ENCODE measurements at regions not wholly inside any gene's neighbourhood (a gene's known extent, or its start where the extent isn't known, plus 50 kb on each side); places are given as distances from the start of the nearest gene placed in this dataset.

DNA sequence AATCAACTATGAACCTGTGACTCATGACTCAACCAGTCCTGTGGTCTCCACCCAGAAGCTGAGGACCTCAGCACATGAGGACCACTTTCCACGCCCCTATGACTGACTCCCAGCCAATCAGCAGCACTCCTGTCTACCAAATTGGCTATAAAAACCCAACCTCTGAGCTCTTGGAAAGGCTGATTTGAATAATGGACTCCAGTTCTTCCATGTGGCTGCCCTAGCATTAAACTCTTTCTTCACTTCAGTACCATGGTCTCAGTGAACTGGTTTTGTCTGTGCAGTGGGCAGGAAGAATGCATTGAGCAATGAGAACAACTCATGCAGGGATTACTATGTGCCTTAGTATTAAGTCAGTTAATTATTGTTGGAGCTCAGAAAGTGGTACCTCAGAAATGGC is 78.3 kb downstream of the CMPK2 start:
- intact Hi-C loops (cut with micrococcal nuclease; ENCODE audit: unreplicated experiment): no loop called here
- BruUV-seq (replicated peaks): no TSS peak
- no peak for DNase-seq (ENCODE audit: low read depth, low spot score)
- Histone ChIP-seq H3K36me3 (ENCODE audit: control insufficient read depth, insufficient read depth, low read length) (no peaks in the 10 kb centered on the region), H3K4me3 (ENCODE audit: low read depth in 2 of 2, low read length in 2 of 2) (no peak overlapping the region), H3K4me1 (ENCODE audit: control insufficient read depth, insufficient read depth, low read length) (no peaks in the 10 kb centered on the region), H3K27me3 (ENCODE audit: control insufficient read depth, insufficient read depth, low read length) (no peaks in the 10 kb centered on the region), H3K9me3 (ENCODE audit: control insufficient read depth, insufficient read depth, low read depth, low read length) (no peaks in the 10 kb centered on the region), H3K27ac (ENCODE audit: low read length) (no peak overlapping the region)
- in situ Hi-C loops (cut with HindIII; ENCODE audit: low pct_unique_long_range_greater_than_20kb, low sequenced_read_pairs): no loop called here
- POLR2A ChIA-PET: no interaction called here
- CTCF ChIA-PET: no interaction called here
- no peak for ATAC-seq
- TF ChIP-seq, protein P1, sequence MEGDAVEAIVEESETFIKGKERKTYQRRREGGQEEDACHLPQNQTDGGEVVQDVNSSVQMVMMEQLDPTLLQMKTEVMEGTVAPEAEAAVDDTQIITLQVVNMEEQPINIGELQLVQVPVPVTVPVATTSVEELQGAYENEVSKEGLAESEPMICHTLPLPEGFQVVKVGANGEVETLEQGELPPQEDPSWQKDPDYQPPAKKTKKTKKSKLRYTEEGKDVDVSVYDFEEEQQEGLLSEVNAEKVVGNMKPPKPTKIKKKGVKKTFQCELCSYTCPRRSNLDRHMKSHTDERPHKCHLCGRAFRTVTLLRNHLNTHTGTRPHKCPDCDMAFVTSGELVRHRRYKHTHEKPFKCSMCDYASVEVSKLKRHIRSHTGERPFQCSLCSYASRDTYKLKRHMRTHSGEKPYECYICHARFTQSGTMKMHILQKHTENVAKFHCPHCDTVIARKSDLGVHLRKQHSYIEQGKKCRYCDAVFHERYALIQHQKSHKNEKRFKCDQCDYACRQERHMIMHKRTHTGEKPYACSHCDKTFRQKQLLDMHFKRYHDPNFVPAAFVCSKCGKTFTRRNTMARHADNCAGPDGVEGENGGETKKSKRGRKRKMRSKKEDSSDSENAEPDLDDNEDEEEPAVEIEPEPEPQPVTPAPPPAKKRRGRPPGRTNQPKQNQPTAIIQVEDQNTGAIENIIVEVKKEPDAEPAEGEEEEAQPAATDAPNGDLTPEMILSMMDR (IDR thresholded peaks at IDR 0.05): no peak
- TF ChIP-seq TCF7L2 (IDR thresholded peaks at IDR 0.05; ENCODE audit: low read depth, low read length) (no peak), POLR2AphosphoS5 (IDR thresholded peaks at IDR 0.05; ENCODE audit: low read depth, low read length) (no peak), SIN3A (IDR thresholded peaks at IDR 0.05; ENCODE audit: borderline replicate concordance, insufficient read depth, low read depth, low read length) (no peak)
- TF ChIP-seq, protein P2, sequence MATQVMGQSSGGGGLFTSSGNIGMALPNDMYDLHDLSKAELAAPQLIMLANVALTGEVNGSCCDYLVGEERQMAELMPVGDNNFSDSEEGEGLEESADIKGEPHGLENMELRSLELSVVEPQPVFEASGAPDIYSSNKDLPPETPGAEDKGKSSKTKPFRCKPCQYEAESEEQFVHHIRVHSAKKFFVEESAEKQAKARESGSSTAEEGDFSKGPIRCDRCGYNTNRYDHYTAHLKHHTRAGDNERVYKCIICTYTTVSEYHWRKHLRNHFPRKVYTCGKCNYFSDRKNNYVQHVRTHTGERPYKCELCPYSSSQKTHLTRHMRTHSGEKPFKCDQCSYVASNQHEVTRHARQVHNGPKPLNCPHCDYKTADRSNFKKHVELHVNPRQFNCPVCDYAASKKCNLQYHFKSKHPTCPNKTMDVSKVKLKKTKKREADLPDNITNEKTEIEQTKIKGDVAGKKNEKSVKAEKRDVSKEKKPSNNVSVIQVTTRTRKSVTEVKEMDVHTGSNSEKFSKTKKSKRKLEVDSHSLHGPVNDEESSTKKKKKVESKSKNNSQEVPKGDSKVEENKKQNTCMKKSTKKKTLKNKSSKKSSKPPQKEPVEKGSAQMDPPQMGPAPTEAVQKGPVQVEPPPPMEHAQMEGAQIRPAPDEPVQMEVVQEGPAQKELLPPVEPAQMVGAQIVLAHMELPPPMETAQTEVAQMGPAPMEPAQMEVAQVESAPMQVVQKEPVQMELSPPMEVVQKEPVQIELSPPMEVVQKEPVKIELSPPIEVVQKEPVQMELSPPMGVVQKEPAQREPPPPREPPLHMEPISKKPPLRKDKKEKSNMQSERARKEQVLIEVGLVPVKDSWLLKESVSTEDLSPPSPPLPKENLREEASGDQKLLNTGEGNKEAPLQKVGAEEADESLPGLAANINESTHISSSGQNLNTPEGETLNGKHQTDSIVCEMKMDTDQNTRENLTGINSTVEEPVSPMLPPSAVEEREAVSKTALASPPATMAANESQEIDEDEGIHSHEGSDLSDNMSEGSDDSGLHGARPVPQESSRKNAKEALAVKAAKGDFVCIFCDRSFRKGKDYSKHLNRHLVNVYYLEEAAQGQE (IDR thresholded peaks at IDR 0.05; ENCODE audit: insufficient read depth in 1 of 2, low read depth in 2 of 2, low read length in 1 of 2): no peak

DNA sequence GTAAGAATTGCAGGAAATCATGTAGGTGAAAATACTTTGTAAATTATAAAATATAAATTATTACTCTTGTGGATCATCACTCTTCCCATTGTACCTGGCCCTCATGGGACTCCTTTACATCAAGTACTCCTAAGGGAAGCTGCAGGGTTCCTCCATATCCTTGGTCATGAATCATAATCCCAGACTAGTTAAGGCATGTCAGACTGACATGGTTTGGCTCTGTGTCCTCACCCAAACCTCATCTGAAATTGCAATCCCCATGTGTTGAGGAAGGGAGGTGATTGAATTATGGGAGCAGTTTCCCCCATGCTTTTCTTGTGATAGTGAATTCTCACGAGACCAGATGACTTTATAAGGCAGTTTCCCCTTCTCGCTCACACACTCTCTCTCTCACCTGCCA is 77.1 kb downstream of the CMPK2 start:
- POLR2A ChIA-PET: no interaction called here
- no peak overlapping the region for H3K4me3 ChIP-seq (ENCODE audit: low read depth in 2 of 2, low read length in 2 of 2)
- no peaks in the 10 kb centered on the region for H3K27me3 ChIP-seq (ENCODE audit: control insufficient read depth, insufficient read depth, low read length)
- CTCF ChIA-PET: no interaction called here
- no peak for DNase-seq (ENCODE audit: low read depth, low spot score)
- H3K9me3 ChIP-seq (ENCODE audit: control insufficient read depth, insufficient read depth, low read depth, low read length): no peaks in the 10 kb centered on the region
- TF ChIP-seq SIN3A (IDR thresholded peaks at IDR 0.05; ENCODE audit: borderline replicate concordance, insufficient read depth, low read depth, low read length) (no peak), POLR2AphosphoS5 (IDR thresholded peaks at IDR 0.05; ENCODE audit: low read depth, low read length) (no peak), TCF7L2 (IDR thresholded peaks at IDR 0.05; ENCODE audit: low read depth, low read length) (no peak)
- TF ChIP-seq, protein P2 (IDR thresholded peaks at IDR 0.05; ENCODE audit: insufficient read depth in 1 of 2, low read depth in 2 of 2, low read length in 1 of 2): no peak
- TF ChIP-seq, protein P1 (IDR thresholded peaks at IDR 0.05): no peak
- H3K27ac ChIP-seq (ENCODE audit: low read length): no peak overlapping the region
- H3K4me1 ChIP-seq (ENCODE audit: control insufficient read depth, insufficient read depth, low read length): no peaks in the 10 kb centered on the region
- no peak for ATAC-seq
- intact Hi-C loops (cut with micrococcal nuclease; ENCODE audit: unreplicated experiment) (no loop called here), in situ Hi-C loops (cut with HindIII; ENCODE audit: low pct_unique_long_range_greater_than_20kb, low sequenced_read_pairs) (no loop called here)
- H3K36me3 ChIP-seq (ENCODE audit: control insufficient read depth, insufficient read depth, low read length): no peaks in the 10 kb centered on the region
- BruUV-seq (replicated peaks): no TSS peak
